Neuronal stem cell (in vitro differentiated cells): ENCODE measurements at regions not wholly inside any gene's neighbourhood (a gene's known extent, or its start where the extent isn't known, plus 50 kb on each side); places are given as distances from the start of the nearest gene placed in this dataset.

Source experiments
- DNase-seq: peaks from one replicate; pipeline ENCODE4 v3.0.0-alpha.2; 2013; ENCODE audit warnings: low spot score
- H2AFZ ChIP-seq: one replicate; pipeline ENCODE4 v1.6.1; 2013; ENCODE audit warnings: mild to moderate bottlenecking, low read length, inconsistent platforms
- H2AK5ac ChIP-seq: 2 replicates; pipeline ENCODE4 v1.6.1; 2013; ENCODE audit warnings: low read depth, mild to moderate bottlenecking, inconsistent platforms, low read length, moderate library complexity, mixed read lengths
- H2BK120ac ChIP-seq: 2 replicates; pipeline ENCODE4 v1.6.1; 2013; ENCODE audit warnings: low read depth, mild to moderate bottlenecking, inconsistent platforms, low read length, moderate library complexity, mixed read lengths
- H2BK12ac ChIP-seq: one replicate; pipeline ENCODE4 v1.6.1; 2013; ENCODE audit warnings: low read length, inconsistent platforms
- H2BK15ac ChIP-seq: 2 replicates; pipeline ENCODE4 v1.6.1; 2013; ENCODE audit warnings: mild to moderate bottlenecking, low read length, inconsistent platforms, mixed read lengths
- H2BK5ac ChIP-seq: one replicate; pipeline ENCODE4 v1.6.1; 2013; ENCODE audit warnings: inconsistent platforms, mild to moderate bottlenecking, low read length, moderate library complexity
- H3K14ac ChIP-seq: one replicate; pipeline ENCODE4 v1.6.1; 2013; ENCODE audit warnings: low read length, inconsistent platforms
- H3K18ac ChIP-seq: 2 replicates; pipeline ENCODE4 v1.6.1; 2013; ENCODE audit warnings: low read length, inconsistent platforms
- H3K23ac ChIP-seq: 2 replicates; pipeline ENCODE4 v1.6.1; 2013; ENCODE audit warnings: low read depth, mild to moderate bottlenecking, mixed read lengths, low read length, inconsistent platforms; ENCODE audit not compliant: poor library complexity
- H3K27ac ChIP-seq: replicated peaks from 3 replicates; pipeline ENCODE4 v1.5.1; 2013; ENCODE audit warnings: low read length, inconsistent platforms
- H3K27me3 ChIP-seq, 3 experiments: 2 replicates each; pipeline ENCODE4 v1.6.1; 2013; ENCODE audit warnings: low read length in 3 of 3, mild to moderate bottlenecking in 2 of 3, inconsistent platforms in 1 of 3, low read depth in 1 of 3, mixed read lengths in 1 of 3, moderate library complexity in 1 of 3; ENCODE audit not compliant: control insufficient read depth in 3 of 3, insufficient read depth in 3 of 3
- H3K36me3 ChIP-seq, 2 donors: replicated peaks in 1 of 2; 2 replicates each; pipeline ENCODE4 v1.6.1; 2013; ENCODE audit warnings: low read length in 2 of 2; ENCODE audit not compliant: control insufficient read depth in 2 of 2, insufficient read depth in 2 of 2
- H3K4ac ChIP-seq: 2 replicates; pipeline ENCODE4 v1.6.1; 2013; ENCODE audit warnings: inconsistent platforms, mild to moderate bottlenecking, low read length, moderate library complexity
- H3K4me1 ChIP-seq, 2 donors: 1 replicate in 1 of 2; 2 replicates in 1 of 2; pipeline ENCODE4 v1.6.1; 2013; ENCODE audit warnings: low read length in 2 of 2, low read depth in 1 of 2; ENCODE audit not compliant: control insufficient read depth in 2 of 2, insufficient read depth in 1 of 2
- H3K4me2 ChIP-seq: one replicate; pipeline ENCODE4 v1.6.1; 2013; ENCODE audit warnings: mild to moderate bottlenecking, low read length, inconsistent platforms; ENCODE audit not compliant: insufficient read depth, poor library complexity, severe bottlenecking
- H3K4me3 ChIP-seq, 2 donors: 2 replicates each; pipeline ENCODE4 v1.5.1; 2013; ENCODE audit warnings: low read length in 2 of 2, mild to moderate bottlenecking in 2 of 2, inconsistent platforms in 1 of 2, moderate library complexity in 1 of 2
- H3K79me1 ChIP-seq: one replicate; pipeline ENCODE4 v1.6.1; 2013; ENCODE audit warnings: low read depth, mild to moderate bottlenecking, inconsistent platforms, low read length, moderate library complexity
- H3K9ac ChIP-seq: one replicate; pipeline ENCODE4 v1.6.1; 2013; ENCODE audit warnings: mild to moderate bottlenecking, low read depth, low read length, inconsistent platforms; ENCODE audit not compliant: poor library complexity
- H3K9me3 ChIP-seq, 2 donors: replicated peaks in 1 of 2; 2 replicates each; pipeline versions ENCODE3 to v1.6.1; 2013; ENCODE audit warnings: low read length in 2 of 2, mild to moderate bottlenecking in 2 of 2, inconsistent platforms in 1 of 2, low read depth in 1 of 2, mixed read lengths in 1 of 2, moderate library complexity in 1 of 2; ENCODE audit not compliant: control insufficient read depth in 2 of 2, insufficient read depth in 1 of 2
- H4K8ac ChIP-seq: one replicate; pipeline ENCODE4 v1.6.1; 2013; ENCODE audit warnings: low read depth, mild to moderate bottlenecking, inconsistent platforms, low read length, moderate library complexity
- H4K91ac ChIP-seq: one replicate; pipeline ENCODE4 v1.6.1; 2013; ENCODE audit warnings: low read length, low read depth, mild to moderate bottlenecking, inconsistent platforms; ENCODE audit not compliant: poor library complexity
- WGBS, 2 donors: extraction: QIAGEN DNeasy Blood & Tissue Kit; methylation state at CpG; one replicate each; pipeline ENCODE4 v1.1.7; 2013; ENCODE audit warnings: missing lambda C conversion rate in 2 of 2, mixed read lengths in 1 of 2; ENCODE audit not compliant: insufficient read length in 2 of 2, insufficient replicate concordance in 1 of 2; ENCODE audit errors: extremely low coverage in 2 of 2; 5-methylcytosine and 5-hydroxymethylcytosine counted together

- Histone ChIP-seq H3K18ac (no peak overlapping the region), H3K27me3 (no peaks in the 10 kb centered on the region), H3K4me1 (peaks cover 3 to 10% of the 10 kb centered on the region in 2 donors), H2BK15ac (no peak overlapping the region), H2AFZ (peak overlapping the region; percentile 89), H3K23ac (no peak overlapping the region), H4K8ac (no peak overlapping the region), H3K4ac (no peak overlapping the region), H3K9ac (no peak overlapping the region), H2AK5ac (no peak overlapping the region), H2BK12ac (no peak overlapping the region), H3K4me3 (no peak overlapping the region), H3K9me3 (peaks cover 0 to 3% of the 10 kb centered on the region in 2 donors), H2BK5ac (no peak overlapping the region), H3K36me3 (no peaks in the 10 kb centered on the region), H3K27ac (no peak overlapping the region), H3K4me2 (no peak overlapping the region), H3K14ac (no peak overlapping the region), H3K79me1 (no peaks in the 10 kb centered on the region), H4K91ac (no peak overlapping the region), H2BK120ac (no peak overlapping the region)
- DNase-seq, result no peak
- WGBS, 2 donors, result no CpG with 5 or more reads among the region's 7 CpGs
Measured at GRCh38 chr1:234862360-234862943, 252.5 kb upstream of the IRF2BP2 start.

- no peak overlapping the region for H2AFZ ChIP-seq
- H3K4me3 ChIP-seq, result no peak overlapping the region
- no CpG with 5 or more reads among the region's 4 CpGs for WGBS, 2 donors
- H3K23ac ChIP-seq, result no peak overlapping the region
- H2AK5ac ChIP-seq, result no peak overlapping the region
- no peak overlapping the region for H2BK120ac ChIP-seq
- no peak overlapping the region for H2BK5ac ChIP-seq
- H3K4me1 ChIP-seq, result peaks cover 3 to 10% of the 10 kb centered on the region in 2 donors
- H3K36me3 ChIP-seq, result no peaks in the 10 kb centered on the region
- H3K9me3 ChIP-seq, result peaks cover 0 to 3% of the 10 kb centered on the region in 2 donors
- no peak overlapping the region for H3K18ac ChIP-seq
- no peak overlapping the region for H4K91ac ChIP-seq
- no peak overlapping the region for H4K8ac ChIP-seq
- no peaks in the 10 kb centered on the region for H3K27me3 ChIP-seq
- H3K4ac ChIP-seq, result no peak overlapping the region
- no peak overlapping the region for H3K9ac ChIP-seq
- no peak overlapping the region for H2BK12ac ChIP-seq
- no peak overlapping the region for H3K14ac ChIP-seq
- DNase-seq, result no peak
- no peak overlapping the region for H3K4me2 ChIP-seq
- no peak overlapping the region for H2BK15ac ChIP-seq
- H3K79me1 ChIP-seq, result no peaks in the 10 kb centered on the region
- no peak overlapping the region for H3K27ac ChIP-seq
Measured at GRCh38 chr1:234861761-234862160, 251.8 kb upstream of the IRF2BP2 start.

- Histone ChIP-seq H3K4me3 (no peak overlapping the region), H3K27ac (no peak overlapping the region), H3K4me2 (no peak overlapping the region), H2AFZ (no peak overlapping the region), H4K8ac (no peak overlapping the region), H3K4ac (no peak overlapping the region), H3K23ac (no peak overlapping the region), H3K18ac (no peak overlapping the region), H3K36me3 (no peaks in the 10 kb centered on the region), H3K9ac (no peak overlapping the region), H4K91ac (no peak overlapping the region), H3K27me3 (no peaks in the 10 kb centered on the region), H2BK12ac (no peak overlapping the region), H3K79me1 (no peaks in the 10 kb centered on the region), H2BK15ac (no peak overlapping the region), H2BK5ac (no peak overlapping the region), H3K4me1 (peaks cover 3 to 6% of the 10 kb centered on the region in 2 donors), H2BK120ac (no peak overlapping the region), H3K9me3 (peaks cover 0 to 3% of the 10 kb centered on the region in 2 donors), H2AK5ac (no peak overlapping the region), H3K14ac (no peak overlapping the region)
- no CpG with 5 or more reads among the region's 2 CpGs for WGBS, 2 donors
- no peak for DNase-seq
Measured at GRCh38 chr1:234861024-234861620, 251.1 kb upstream of the IRF2BP2 start.

- Histone ChIP-seq H3K79me1 (no peaks in the 10 kb centered on the region), H3K18ac (no peak overlapping the region), H2BK120ac (no peak overlapping the region), H3K9me3 (no peaks in the 10 kb centered on the region), H3K23ac (no peak overlapping the region), H3K4me2 (no peak overlapping the region), H4K8ac (no peak overlapping the region), H4K91ac (no peak overlapping the region), H3K4me1 (peaks cover 3 to 6% of the 10 kb centered on the region in 2 donors), H3K4ac (no peak overlapping the region), H2AK5ac (no peak overlapping the region), H2AFZ (no peak overlapping the region), H2BK15ac (no peak overlapping the region), H3K14ac (no peak overlapping the region), H3K36me3 (no peaks in the 10 kb centered on the region), H2BK5ac (no peak overlapping the region), H2BK12ac (no peak overlapping the region), H3K27ac (no peak overlapping the region), H3K9ac (no peak overlapping the region), H3K4me3 (no peak overlapping the region), H3K27me3 (no peaks in the 10 kb centered on the region)
- DNase-seq, result no peak
Measured at GRCh38 chr1:234858722-234859121, 248.7 kb upstream of the IRF2BP2 start.
